ENCODE measurements at regions not wholly inside any gene's neighbourhood (a gene's known extent, or its start where the extent isn't known, plus 50 kb on each side); places are given as distances from the start of the nearest gene placed in this dataset.

- H3K9me3 Mint-ChIP-seq, result no peaks in the 10 kb centered on the region
- H3K36me3 Mint-ChIP-seq, result no peaks in the 10 kb centered on the region
- intact Hi-C loops (cut with micrococcal nuclease), result no loop called here
- 93% methylated on average over 5 of the region's 6 CpGs for WGBS (ENCODE audit: insufficient coverage)
- Histone ChIP-seq H3K9me3 (ENCODE audit: control insufficient read depth, insufficient read depth, low read length) (no peaks in the 10 kb centered on the region), H3K27me3 (ENCODE audit: control insufficient read depth, insufficient read depth, low read length) (no peaks in the 10 kb centered on the region), H3K36me3 (ENCODE audit: control insufficient read depth, insufficient read depth, low read length) (no peaks in the 10 kb centered on the region), H3K4me3 (ENCODE audit: low read length) (no peak overlapping the region), H3K4me1 (ENCODE audit: control insufficient read depth, insufficient read depth, low read length) (peaks cover 4% of the 10 kb centered on the region), H3K27ac (ENCODE audit: low read length) (no peak overlapping the region)
- peak overlapping the region; percentile 55 for H3K4me3 Mint-ChIP-seq
- ATAC-seq (no peak), DNase-seq (no peak)
- peaks cover 6 to 22% of the 10 kb centered on the region in 2 donors for H3K27me3 Mint-ChIP-seq (ENCODE audit: low read depth in 2 of 2)
- TF ChIP-seq CTCF (IDR thresholded peaks at IDR 0.05), result no peak
- peak overlapping the region in 1 of 2 donors; percentile 54 for H3K27ac Mint-ChIP-seq
- peaks cover 7 to 11% of the 10 kb centered on the region in 2 donors for H3K4me1 Mint-ChIP-seq
Measured at GRCh38 chr2:176473851-176474250, 204.6 kb downstream of the MTX2 start.

- DNase-seq (no peak), ATAC-seq (no peak)
- WGBS (ENCODE audit: insufficient coverage), result 97% methylated on average over 1 of the region's 1 CpG
- no peaks in the 10 kb centered on the region for H3K27me3 ChIP-seq (ENCODE audit: control insufficient read depth, insufficient read depth, low read length)
- peaks cover 4% of the 10 kb centered on the region for H3K4me1 ChIP-seq (ENCODE audit: control insufficient read depth, insufficient read depth, low read length)
- H3K36me3 ChIP-seq (ENCODE audit: control insufficient read depth, insufficient read depth, low read length), result no peaks in the 10 kb centered on the region
- H3K36me3 Mint-ChIP-seq, result no peaks in the 10 kb centered on the region
- H3K9me3 Mint-ChIP-seq, result no peaks in the 10 kb centered on the region
- H3K4me1 Mint-ChIP-seq, result peaks cover 7 to 11% of the 10 kb centered on the region in 2 donors
- peaks cover 19 to 39% of the 10 kb centered on the region in 2 donors for H3K27me3 Mint-ChIP-seq (ENCODE audit: low read depth in 2 of 2)
- no peak overlapping the region for H3K27ac Mint-ChIP-seq
- H3K4me3 Mint-ChIP-seq, result no peak overlapping the region
- intact Hi-C loops (cut with micrococcal nuclease), result no loop called here
- H3K4me3 ChIP-seq (ENCODE audit: low read length), result no peak overlapping the region
- no peak for TF ChIP-seq CTCF (IDR thresholded peaks at IDR 0.05)
- no peak overlapping the region for H3K27ac ChIP-seq (ENCODE audit: low read length)
- H3K9me3 ChIP-seq (ENCODE audit: control insufficient read depth, insufficient read depth, low read length), result no peaks in the 10 kb centered on the region
Measured at GRCh38 chr2:176477336-176477735, 208.1 kb downstream of the MTX2 start.

DNA sequence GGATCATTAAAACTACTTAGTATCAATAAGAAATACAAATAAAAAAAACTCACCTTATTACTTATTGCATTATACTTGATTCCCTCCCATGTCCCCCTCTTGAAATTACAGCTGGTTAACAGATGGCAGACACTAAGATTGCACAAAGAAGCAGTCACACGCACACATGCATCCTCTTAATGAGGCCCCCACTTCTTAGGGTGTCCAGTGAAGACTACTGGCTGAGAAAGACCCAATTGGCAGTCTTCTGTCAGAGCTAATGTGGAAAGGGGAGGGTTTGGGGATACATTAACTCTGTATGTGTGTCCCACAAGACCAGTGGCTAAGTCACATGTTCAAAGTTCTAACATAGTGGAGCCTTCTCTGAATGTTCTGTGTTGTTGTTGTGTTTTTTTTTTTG is 210.7 kb downstream of the MTX2 start:
- H3K36me3 Mint-ChIP-seq, result no peaks in the 10 kb centered on the region
- no peaks in the 10 kb centered on the region for H3K27me3 ChIP-seq (ENCODE audit: control insufficient read depth, insufficient read depth, low read length)
- H3K9me3 ChIP-seq (ENCODE audit: control insufficient read depth, insufficient read depth, low read length), result no peaks in the 10 kb centered on the region
- H3K4me1 ChIP-seq (ENCODE audit: control insufficient read depth, insufficient read depth, low read length), result no peaks in the 10 kb centered on the region
- TF ChIP-seq CTCF (IDR thresholded peaks at IDR 0.05), result no peak
- no peaks in the 10 kb centered on the region for H3K9me3 Mint-ChIP-seq
- H3K27ac Mint-ChIP-seq, result no peak overlapping the region
- H3K4me1 Mint-ChIP-seq, result no peaks in the 10 kb centered on the region
- peaks cover 24 to 47% of the 10 kb centered on the region in 2 donors for H3K27me3 Mint-ChIP-seq (ENCODE audit: low read depth in 2 of 2)
- no peak for ATAC-seq
- intact Hi-C loops (cut with micrococcal nuclease), result no loop called here
- no peak overlapping the region for H3K4me3 ChIP-seq (ENCODE audit: low read length)
- DNase-seq, result no peak
- no peak overlapping the region for H3K27ac ChIP-seq (ENCODE audit: low read length)
- no peaks in the 10 kb centered on the region for H3K36me3 ChIP-seq (ENCODE audit: control insufficient read depth, insufficient read depth, low read length)
- no peak overlapping the region for H3K4me3 Mint-ChIP-seq
- 100% methylated on average over 1 of the region's 1 CpG for WGBS (ENCODE audit: insufficient coverage)

GRCh38 chr2:176482107-176482506 is 212.9 kb downstream of the MTX2 start:
- Histone ChIP-seq H3K36me3 (ENCODE audit: control insufficient read depth, insufficient read depth, low read length) (no peaks in the 10 kb centered on the region), H3K4me3 (ENCODE audit: low read length) (no peak overlapping the region), H3K9me3 (ENCODE audit: control insufficient read depth, insufficient read depth, low read length) (no peaks in the 10 kb centered on the region), H3K27ac (ENCODE audit: low read length) (no peak overlapping the region), H3K27me3 (ENCODE audit: control insufficient read depth, insufficient read depth, low read length) (no peaks in the 10 kb centered on the region), H3K4me1 (ENCODE audit: control insufficient read depth, insufficient read depth, low read length) (no peaks in the 10 kb centered on the region)
- no peaks in the 10 kb centered on the region for H3K4me1 Mint-ChIP-seq
- no peak for DNase-seq
- no peak overlapping the region for H3K4me3 Mint-ChIP-seq
- ATAC-seq, result no peak
- H3K9me3 Mint-ChIP-seq, result no peaks in the 10 kb centered on the region
- H3K36me3 Mint-ChIP-seq, result no peaks in the 10 kb centered on the region
- no peak for TF ChIP-seq CTCF (IDR thresholded peaks at IDR 0.05)
- peaks cover 28 to 62% of the 10 kb centered on the region in 2 donors for H3K27me3 Mint-ChIP-seq (ENCODE audit: low read depth in 2 of 2)
- no peak overlapping the region for H3K27ac Mint-ChIP-seq
- intact Hi-C loops (cut with micrococcal nuclease), result no loop called here
- 67% methylated on average over 2 of the region's 3 CpGs for WGBS (ENCODE audit: insufficient coverage)

All from natural killer cell (primary cell).